ENCODE measurements at regions not wholly inside any gene's neighbourhood (a gene's known extent, or its start where the extent isn't known, plus 50 kb on each side); places are given as distances from the start of the nearest gene placed in this dataset.

GRCh38 chrX:38887222-38887621 is 86.0 kb downstream of the MID1IP1 start:
- DNase-seq (ENCODE audit: low spot score) = no peak

DNA sequence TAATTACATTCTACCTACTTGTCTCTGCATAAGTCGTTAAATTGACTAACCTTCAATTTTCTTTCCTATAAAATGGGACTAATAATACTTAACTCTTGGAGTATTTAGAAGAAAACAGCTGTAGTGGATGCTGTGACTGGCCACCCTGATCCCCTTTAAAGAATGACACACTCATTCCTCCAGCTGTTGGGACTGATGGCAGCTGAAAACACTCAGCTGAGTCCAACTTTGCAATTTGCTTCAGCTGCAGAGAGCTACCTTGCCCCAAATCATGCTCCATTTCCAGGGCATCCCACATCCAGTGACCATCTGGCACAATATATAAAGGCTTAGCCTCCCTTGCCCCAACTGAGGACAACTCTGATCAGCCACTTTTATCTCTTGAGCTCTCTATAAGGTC is 89.1 kb downstream of the MID1IP1 start:
- DNase-seq (ENCODE audit: low spot score) = no peak

DNA sequence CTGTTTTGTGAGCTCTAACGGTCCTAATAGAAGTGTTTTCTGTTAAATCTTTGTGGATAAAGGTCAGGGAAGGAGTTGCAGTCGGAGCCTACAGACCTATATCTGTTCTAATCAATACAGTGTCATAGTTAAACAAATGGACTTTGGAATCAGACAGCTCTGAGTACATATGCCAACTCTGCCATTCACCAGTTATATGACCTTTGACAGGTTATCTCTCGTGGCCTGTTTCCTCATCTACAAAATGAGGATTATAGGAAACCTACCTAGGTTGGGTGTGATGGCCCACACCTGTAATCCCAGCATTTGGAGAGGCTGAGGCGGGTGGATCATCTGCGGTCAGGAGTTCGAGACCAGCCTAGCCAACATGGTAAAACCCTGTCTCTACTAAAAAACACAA is 89.7 kb downstream of the MID1IP1 start:
- DNase-seq (ENCODE audit: low spot score) = no peak

DNA sequence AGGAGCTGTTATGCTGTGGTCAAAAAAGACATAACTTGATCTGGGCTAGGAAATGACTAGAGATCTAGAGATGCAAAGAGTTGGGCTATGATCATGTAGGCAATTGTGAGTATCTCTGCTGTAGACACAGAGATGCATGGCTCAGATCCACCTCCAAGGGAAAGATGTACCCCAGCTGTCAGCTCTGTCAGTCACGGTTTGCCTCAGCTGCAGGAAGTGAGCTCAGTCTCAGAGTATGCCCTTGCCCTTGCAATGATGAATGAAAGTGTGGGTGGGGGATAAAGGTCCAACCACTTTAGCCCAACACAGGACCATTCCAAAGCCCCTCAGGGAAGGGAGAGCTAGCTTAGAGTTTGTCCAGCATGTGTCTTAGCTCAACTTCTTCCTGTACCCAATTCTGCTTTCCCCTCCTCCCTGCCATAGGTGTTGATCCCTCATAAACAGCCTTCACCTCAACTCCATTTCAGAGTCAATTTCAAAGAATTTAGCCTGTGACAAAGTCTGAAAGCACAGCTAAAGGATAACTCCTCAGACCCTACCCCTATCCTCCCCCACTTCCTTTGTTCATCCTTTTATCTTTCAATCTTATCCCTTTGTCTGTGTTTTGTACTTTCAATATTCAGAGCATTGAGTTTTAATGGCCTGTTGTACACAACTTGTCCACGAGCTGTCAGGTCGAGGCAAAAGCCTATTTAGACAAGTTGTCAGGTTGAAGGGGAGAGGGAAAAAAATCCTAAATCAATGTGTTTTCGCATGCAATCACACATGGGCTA is 90.6 kb downstream of the MID1IP1 start:
- peak; percentile 9 for DNase-seq (ENCODE audit: low spot score)

DNA sequence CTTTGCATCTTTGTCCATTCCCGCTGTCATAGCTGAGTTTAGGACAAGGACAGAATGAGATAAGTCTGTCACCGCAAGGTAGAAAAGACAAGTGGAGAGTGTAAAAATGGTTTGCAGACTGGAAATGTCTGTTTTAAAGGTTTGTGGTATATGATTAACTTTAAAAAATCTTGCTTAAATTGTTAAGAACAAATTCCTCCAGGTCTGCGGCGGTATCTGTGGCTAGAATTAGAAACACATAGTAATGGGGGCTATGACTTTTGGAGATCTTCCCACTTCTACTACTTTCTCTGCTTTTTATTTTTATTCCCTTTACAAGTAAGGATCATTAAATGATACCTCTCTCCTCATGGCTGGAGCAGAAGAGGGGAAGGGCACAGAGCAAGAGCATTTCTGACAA is 92.2 kb downstream of the MID1IP1 start:
- no peak for DNase-seq (ENCODE audit: low spot score)

DNA sequence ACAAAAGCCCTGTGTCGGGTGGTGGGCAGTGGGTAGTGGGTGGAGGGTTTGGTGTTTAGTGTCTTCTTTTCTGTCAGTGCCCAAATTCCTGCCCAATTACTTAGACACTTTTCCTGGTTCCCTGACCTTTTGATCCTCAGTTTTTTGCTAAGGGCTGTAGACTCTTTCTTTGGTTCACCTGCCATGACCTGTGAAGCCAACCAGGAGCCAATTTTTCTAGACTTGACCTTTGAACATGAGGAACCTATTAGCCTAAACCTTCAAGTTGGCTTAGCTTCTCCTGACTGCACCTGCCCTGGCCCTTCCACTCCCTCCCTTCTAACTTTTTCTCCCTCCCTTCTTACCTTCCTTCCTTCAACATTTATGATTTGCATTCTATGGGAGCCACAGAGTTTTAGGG is 94.5 kb downstream of the MID1IP1 start:
- DNase-seq (ENCODE audit: low spot score) = no peak

DNA sequence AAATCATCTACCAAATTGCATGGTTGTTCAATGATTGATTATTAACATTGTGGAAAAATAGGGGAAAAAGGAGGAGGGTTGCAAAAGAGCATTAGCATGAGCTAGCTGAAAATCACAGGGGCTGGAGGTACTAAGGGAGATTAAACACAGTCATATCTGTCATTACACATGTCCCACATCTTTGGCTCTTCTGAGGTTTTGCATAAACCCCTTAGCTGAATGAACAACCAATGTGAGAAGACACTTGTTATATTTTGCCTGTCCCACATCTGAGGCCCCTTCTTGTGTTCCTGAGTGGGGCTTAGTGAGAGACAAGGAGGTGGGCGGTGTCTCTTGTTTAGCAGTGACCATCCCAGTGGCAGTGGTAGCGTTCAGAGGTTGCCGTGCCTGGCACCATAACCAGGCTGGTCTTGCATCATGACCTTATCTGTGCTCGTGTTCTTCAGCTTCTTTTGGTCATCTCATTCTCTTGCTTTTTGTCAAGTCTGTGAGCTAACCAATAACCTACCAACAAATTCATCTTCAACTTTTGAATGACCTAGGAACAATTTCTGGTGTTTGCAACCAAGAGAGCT is 95.6 kb downstream of the MID1IP1 start:
- DNase-seq (ENCODE audit: low spot score) = no peak

DNA sequence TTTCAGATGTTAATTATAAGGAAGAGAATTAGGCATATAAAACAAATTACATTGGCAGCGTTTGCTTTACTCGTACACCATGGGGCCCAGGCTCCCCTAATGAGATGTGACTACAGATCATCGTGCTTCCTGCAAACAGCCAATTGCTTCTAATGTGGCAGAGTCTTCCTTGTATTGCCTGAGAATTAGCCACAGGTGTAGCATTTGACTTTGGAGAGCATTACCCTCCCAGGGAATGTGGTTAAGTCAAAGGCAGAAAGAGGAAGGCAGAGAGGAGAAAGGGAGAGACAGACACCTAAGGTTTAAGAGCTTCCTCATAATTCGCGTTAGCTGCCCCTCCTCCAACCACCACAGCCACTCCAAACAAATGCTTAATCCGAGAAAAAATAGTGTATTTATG is 97.0 kb downstream of the MID1IP1 start:
- DNase-seq (ENCODE audit: low spot score) = no peak

- DNase-seq (ENCODE audit: low spot score) = no peak
These were observed 98.4 kb downstream of the MID1IP1 start for GRCh38 chrX:38899650-38900049.

DNA sequence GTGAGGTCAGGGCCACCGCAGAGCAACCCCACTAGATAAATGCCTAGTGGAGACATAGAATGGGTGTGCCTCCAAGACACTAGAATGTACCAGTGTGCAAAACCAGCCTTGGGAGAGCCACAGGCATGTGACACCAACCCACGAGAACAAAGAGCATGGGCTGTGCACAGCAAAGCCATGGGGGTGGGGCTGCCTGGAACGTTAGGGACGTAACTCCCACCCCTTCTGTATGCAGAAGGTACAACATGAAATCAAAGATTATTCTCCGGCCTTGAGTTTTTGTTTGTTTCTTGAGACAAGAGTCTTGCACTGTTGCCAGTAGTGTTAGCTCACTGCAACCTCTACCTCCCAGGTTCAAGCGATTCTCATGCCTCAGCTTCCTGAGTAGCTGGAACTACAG is 99.5 kb downstream of the MID1IP1 start:
- no peak for DNase-seq (ENCODE audit: low spot score)

DNA sequence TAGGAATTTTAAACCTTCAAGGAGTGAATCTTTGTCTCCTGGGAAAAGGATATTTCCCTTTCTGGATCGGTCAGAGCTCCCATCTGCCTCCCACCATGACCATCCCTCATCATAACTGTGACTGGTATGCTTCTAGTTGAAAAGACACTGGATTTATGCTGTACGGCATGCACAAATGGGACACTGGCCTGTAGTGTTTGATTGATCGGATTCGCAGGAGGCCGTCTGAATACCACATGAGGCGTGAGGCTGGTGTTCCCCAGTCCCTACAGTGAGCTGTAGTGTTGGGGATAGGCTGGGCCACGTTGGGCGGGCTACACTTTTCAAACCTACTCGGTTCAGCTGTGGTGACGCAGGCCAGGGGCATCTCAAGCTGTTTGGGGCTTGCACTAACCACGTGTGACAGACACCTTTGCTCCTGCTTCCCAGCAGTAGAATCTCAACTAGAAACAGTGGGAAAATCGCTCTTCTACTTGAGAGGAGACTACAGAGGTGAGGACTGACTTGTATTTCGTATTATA is 101.8 kb downstream of the MID1IP1 start:
- no peak for DNase-seq (ENCODE audit: low spot score)

- no peak for DNase-seq (ENCODE audit: low spot score)
These were observed 115.5 kb downstream of the MID1IP1 start for GRCh38 chrX:38916801-38917200.

DNA sequence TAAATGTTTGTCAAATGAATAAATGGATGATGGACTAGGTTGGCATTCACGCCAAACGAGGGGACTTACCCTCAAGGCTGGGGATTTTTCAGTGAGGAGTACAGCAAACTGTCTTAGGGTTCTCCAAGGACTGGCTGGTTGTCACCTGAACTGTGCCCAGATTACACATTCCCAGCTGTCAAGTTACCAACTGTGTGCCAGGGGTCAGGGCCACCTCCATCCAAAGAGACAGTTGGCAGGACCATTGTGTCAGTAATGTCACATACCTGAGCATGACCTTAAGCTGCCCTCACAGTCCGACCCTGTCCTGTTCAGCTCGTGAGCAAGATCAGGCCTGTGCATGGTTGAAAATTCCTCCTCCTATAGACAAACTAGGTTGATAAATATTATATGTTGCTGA is 116.7 kb downstream of the MID1IP1 start:
- DNase-seq (ENCODE audit: low spot score) = no peak

DNA sequence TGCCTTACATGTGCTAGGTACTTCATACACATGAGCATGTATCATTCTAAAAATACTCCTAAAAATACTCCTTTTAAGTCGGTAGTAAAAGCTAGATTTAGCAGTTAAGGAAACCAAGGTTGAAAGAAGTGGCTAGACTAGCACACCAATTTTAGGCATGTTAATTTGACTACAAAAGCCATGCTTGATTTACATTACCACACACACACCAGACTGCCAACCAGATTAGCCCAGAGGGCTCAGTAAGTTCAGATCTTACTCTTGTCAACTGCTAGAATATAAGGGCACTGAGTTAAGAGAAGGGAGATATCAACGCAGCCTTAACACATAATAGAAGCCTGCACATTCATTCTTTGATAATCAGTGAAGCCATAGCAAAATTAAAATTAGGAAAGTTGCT is 117.9 kb downstream of the MID1IP1 start:
- DNase-seq (ENCODE audit: low spot score) = no peak

DNA sequence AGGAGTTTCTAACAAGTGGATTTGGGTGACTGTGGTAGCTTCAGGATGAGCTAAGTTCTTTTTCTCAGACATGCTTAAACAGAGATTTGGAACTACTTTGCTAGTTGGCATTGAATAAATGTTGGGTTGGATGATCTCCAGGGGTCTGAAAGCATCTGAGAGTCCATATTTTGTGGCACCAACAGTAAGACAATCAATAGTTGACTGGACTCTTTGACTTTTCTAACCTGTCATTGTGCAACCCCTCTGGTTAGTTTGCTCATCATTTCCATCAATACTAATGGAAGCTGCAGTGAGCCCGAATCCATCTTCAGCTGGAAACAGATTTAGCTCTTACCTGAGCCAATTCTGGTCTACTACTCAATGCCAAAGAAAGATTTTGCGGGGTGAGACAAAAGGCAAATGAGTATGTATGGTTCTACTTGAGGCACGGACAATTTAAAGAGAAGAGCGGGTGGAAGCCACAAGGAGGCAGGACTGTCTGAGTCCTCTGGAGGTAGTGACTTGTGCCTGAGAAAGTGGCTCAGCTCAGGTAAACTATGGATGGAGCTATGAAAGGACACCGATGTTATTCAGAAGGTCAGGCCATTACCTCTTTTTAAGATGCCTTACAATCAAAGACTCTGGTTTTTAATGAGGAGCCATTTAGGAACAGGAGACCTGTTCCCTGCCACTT is 118.7 kb downstream of the MID1IP1 start:
- no peak for DNase-seq (ENCODE audit: low spot score)

- no peak for DNase-seq (ENCODE audit: low spot score)
These were observed 122.3 kb downstream of the MID1IP1 start for GRCh38 chrX:38923451-38923969.

DNA sequence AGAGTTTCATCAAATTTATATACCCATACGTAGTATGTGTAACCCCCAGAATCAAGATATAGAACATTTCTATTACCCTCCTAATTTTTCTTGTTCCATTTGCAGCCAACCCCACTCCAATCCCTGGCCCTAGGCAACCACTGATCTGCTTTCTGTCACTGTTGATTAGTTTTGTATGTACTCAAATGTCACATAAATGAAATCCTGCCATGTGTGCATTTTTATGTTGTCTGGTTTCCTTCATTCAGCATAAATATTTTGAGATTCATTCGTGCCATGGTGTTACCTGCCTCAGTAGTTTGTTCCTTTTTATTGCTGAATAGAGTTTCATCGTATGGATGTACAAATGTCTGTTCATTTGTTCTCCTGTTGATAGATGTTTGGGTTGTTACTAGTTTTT is 126.3 kb downstream of the MID1IP1 start:
- DNase-seq (ENCODE audit: low spot score) = no peak

DNA sequence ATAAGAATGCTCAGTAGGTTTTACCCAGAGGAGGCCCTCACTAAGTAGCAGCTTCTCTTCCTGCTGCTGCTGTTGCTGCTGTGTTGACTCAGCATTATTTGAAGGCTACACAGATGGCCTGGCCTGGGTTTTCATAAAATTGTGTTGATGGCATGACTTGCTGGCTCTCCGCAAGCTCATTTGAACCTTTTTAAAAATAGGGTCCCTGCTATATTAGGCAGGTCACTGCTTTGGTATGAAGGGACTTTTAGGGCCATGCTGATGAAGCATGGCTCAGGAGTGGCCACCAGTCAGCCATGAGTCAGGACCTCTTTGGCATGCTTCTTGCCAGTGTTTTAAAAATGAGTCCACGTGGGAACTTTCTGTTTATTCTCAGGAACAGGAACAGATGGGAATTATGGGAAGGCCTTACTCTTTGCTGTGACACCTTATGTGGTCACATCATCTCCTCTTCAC is 128.7 kb downstream of the MID1IP1 start:
- DNase-seq (ENCODE audit: low spot score) = peak; percentile 82

DNA sequence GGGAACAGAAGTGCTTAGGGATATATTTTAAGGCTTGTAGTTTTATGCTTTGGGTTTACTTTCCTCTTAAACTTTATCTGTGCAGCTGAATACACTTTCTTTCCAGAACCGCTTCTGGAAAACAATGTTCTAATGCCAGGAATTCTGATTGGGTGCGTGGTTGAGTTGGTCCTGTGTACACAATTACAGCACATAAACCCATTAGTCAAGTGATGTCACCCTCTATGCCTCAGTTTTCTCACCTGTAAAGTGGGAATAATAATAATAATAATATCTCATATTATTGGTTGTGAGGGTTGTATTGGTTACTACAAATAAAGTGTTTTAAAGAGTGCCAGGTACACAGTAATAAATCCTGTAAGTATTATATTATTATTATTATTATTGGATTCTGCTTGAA is 129.2 kb downstream of the MID1IP1 start:
- DNase-seq (ENCODE audit: low spot score) = no peak

DNA sequence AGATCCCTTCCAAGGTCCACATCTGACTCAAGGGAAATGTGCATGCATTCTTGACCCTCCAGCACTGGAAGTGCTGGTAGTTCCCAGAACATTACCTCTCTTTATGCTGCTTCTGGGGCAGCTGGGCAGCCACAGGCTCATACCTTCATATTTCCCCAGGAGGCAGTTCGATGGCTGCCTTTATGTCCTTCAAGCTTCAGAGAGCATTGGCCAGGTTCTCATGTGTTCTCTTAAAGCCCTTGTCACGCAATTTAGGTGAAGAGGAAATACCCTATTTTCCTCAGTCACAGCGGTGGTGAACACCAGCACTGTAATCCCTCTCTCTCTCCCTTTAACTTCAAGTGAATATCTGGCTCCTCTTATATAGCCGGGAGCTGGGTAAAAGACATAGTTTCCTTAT is 134.3 kb downstream of the MID1IP1 start:
- no peak for DNase-seq (ENCODE audit: low spot score)

GRCh38 chrX:38937400-38937799 is 136.1 kb downstream of the MID1IP1 start:
- DNase-seq (ENCODE audit: low spot score) = no peak

DNA sequence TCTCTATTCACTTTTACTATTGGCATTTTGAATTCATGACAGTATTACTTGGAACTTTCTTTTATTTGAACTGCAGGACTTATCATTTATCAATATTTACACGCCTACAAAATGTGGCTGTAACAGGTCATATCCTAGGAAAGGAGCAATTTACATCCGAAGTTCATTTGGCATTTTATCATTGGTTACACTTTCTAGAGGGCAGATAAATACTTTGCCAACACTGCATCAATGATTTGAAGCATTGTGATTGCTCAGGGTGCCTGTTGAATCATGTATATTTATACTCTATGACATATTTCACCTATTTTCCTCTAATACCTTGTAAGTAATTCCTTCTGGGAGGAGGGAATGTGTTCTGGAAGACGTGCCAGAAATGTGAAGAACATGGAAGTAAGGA is 136.7 kb downstream of the MID1IP1 start:
- DNase-seq (ENCODE audit: low spot score) = no peak

DNA sequence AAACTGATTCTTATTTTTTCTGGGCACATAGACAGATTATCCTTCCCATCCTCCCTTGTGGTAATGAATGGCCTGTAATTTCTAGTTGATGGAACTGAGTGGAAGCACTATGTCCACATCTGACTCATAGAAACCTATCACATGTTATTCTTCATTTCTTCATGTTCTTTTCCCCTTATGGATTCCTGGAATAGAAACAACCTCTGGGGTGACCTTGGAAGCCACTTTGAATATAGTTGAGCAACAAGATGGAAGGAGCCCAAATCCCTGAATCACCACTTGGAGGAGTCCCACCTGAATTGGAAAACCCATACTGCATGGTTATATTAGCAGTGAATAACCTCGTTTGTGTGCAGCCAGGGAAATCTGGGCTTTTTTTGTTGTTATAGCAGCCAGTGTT is 137.8 kb downstream of the MID1IP1 start:
- no peak for DNase-seq (ENCODE audit: low spot score)
